HG03196 (cell line): ENCODE measurements at regions not wholly inside any gene's neighbourhood (a gene's known extent, or its start where the extent isn't known, plus 50 kb on each side); places are given as distances from the start of the nearest gene placed in this dataset.

Source experiments
- ATAC-seq: cut with Tn5 transposase; IDR thresholded peaks from one replicate; pipeline ENCODE4 v1.9.1; 2021; ENCODE audit not compliant: unreplicated experiment

- no peak for ATAC-seq
Observed at GRCh38 chr9:115964710-115965347, 188.8 kb upstream of the PAPPA start.

DNA sequence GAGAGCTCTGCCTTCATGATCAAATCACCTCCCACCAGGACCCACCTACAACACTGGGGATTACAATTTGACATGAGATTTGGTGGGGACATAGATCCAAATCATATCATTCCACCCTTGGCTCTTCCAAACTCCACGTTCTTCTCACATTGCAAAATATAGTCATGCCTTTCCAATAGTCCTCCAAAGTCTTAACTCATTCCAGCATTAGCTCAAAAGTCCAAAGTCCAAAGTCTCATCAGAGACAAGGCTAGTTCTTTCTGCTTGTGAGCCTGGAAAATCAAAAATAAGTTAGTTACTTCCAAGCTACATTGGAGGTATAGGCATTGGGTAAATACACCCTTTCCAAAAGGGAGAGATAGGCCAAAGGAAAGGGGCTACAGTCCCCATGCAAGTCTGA lies 186.9 kb upstream of the PAPPA start:
- no peak for ATAC-seq

GRCh38 chr9:115969096-115969495 lies 184.5 kb upstream of the PAPPA start:
- no peak for ATAC-seq

DNA sequence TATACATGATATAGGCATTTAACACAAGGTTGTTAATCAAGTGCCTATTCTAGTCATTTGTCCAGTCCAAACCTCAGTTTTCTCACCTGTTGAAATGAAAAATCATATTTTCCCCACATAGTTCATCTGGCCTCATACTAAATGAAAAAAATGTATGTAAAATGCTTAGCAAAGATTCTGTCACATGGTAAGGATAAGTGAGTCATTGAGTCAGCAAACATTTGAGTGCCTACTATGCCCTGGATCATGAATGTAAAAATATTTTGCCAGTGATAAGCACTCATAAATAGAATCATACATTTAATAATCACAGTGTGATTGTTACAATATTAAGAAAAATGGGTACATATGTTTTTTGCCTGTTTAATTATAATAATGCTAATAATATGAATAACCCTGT lies 181.2 kb upstream of the PAPPA start:
- ATAC-seq: no peak

GRCh38 chr9:115972843-115973595 lies 180.6 kb upstream of the PAPPA start:
- no peak for ATAC-seq

GRCh38 chr9:115976781-115977180 lies 176.8 kb upstream of the PAPPA start:
- no peak for ATAC-seq

- no peak for ATAC-seq
Observed at GRCh38 chr9:115978091-115978490, 175.5 kb upstream of the PAPPA start.

DNA sequence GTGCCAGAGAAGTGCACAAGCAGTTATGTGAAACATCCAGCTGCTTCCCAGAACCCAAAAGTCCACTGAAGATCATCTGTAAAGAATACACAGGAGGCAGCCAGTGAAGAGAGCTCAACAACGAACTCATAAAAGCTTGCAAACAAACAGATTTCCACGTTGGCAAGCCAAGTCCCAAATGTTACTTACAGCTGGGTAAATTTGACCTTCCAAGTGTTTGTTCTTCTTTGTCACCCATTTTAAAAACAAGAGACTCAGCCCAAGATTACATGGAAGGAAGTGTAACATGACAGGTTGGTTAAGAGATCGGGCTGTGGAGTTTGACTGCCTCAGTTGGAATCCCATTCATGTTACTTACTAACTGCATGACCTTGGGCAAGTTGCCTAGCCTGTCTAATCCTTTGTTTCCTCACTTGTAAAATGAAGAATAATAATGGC lies 174.9 kb upstream of the PAPPA start:
- no peak for ATAC-seq

GRCh38 chr9:115980054-115980453 lies 173.5 kb upstream of the PAPPA start:
- ATAC-seq: no peak

DNA sequence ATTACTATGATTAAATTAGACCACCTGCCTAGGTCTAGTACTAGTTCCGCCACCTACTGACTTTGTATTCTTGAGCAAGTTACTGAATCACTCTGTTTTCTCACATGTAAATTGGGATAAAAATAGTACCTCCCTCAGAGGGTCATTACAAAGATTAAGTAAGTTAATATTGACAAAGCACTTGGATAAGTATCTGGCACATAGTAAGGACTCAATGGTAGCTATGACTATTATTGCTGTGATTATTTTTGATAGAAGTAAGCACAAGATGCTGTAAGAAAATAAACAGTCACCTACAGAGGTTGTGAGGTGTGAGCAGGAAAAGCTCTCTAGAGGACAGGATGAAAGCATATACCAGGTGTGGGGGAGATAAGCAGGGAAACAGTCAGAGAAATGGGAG lies 173.1 kb upstream of the PAPPA start:
- no peak for ATAC-seq

- no peak for ATAC-seq
Observed at GRCh38 chr9:115980976-115981375, 172.6 kb upstream of the PAPPA start.

DNA sequence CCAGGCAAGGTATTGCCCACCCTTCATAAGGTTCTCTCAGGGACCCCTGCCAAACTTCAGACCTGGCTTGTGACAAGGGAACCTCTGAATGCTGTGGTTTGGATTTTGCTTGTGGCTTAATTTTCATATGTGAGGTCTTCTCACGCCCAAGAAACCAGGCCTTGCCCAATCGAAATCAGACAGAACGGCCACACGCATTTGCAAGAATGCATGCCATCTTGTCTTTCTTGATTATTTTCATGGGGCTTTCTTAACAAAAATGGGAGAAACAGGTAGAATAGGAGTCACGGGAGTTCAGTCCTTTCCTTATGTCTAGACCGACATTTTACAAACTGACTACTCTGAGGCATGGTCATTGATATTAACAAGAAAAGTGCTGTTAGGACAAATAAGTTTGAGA lies 170.2 kb upstream of the PAPPA start:
- ATAC-seq: no peak

- no peak for ATAC-seq
Observed at GRCh38 chr9:115985657-115986056, 167.9 kb upstream of the PAPPA start.

DNA sequence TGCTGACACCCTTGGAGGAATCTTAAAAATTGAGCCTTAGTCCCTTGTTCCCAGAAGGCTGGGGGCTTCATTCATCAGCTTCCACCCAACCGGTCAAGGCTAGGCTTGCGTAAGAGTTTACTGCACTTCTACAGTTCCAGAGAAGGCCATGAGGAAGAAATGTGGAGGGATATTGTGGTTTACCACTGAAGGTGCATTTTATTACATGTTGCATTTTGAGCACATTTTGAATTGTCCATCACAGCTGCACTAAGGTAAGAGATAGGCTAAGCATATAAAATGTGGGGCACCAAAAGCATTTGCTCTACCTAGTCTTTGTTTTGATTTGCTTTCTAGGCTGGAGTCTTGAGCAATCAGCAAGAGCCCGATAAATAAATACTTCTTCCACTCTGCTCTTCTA lies 167.1 kb upstream of the PAPPA start:
- ATAC-seq: no peak

GRCh38 chr9:115988701-115989100 lies 164.9 kb upstream of the PAPPA start:
- no peak for ATAC-seq

DNA sequence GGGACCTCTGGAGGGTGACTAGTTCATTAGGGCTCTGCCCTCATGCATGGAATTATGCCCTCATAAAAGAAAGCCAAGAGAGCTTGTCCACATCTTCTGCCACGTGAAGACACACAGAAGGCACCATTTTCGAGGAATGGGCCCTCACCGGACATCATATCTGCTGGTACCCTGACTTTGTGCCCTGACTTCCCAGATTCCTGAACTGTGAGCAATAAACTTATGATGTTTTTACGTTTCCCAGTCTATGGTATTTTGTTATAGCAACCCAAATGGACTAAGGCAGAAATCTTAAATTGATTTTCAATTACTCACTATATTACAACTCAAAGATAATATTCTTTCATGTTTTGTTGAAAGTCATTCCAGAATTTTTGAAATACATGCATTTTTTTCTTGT lies 163.8 kb upstream of the PAPPA start:
- ATAC-seq: no peak

DNA sequence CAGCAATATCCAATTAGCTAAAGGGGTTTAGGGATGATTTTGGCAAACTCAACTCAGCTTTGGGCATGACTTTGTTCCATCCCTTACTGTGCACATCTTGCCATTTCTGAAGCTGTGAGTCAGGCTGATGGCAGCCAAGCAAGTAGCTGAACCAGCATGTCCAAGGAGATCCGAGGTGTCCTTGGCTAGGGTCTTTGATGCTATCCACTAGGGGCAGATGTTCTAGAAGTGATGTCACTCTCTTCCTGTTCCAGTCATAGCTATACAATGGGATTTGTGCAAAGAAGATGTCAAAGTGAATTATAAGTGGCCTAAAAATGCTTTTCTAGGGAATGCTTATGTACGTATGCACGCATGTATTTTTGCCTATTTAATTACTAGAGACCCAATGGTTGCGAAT lies 160.8 kb upstream of the PAPPA start:
- ATAC-seq: no peak

GRCh38 chr9:115997923-115998322 lies 155.7 kb upstream of the PAPPA start:
- no peak for ATAC-seq

DNA sequence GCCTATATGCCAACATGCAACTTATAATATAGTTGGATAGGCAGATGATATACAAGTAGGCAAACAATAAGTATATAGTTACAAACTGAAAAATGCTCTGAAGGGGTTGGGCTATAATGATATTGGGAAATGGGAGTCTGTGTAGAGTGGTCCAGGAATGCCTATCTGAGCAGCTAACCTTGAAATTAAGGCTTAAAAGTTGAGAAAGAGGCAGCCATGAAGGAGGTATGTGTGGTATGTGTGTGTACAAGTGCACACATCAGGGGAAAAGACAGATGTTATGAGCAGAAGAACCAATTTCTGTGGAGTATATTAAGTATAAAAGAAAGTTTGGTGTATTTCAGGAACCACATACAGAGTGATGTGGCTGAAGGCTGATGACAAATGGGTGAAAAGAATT lies 154.9 kb upstream of the PAPPA start:
- ATAC-seq: no peak

GRCh38 chr9:115999498-115999897 lies 154.1 kb upstream of the PAPPA start:
- no peak for ATAC-seq

GRCh38 chr9:116000748-116001329 lies 152.8 kb upstream of the PAPPA start:
- ATAC-seq: peak; percentile 59

- ATAC-seq: no peak
Observed at GRCh38 chr9:116002181-116002580, 151.4 kb upstream of the PAPPA start.
